ENCODE measurements at regions not wholly inside any gene's neighbourhood (a gene's known extent, or its start where the extent isn't known, plus 50 kb on each side); places are given as distances from the start of the nearest gene placed in this dataset.

DNA sequence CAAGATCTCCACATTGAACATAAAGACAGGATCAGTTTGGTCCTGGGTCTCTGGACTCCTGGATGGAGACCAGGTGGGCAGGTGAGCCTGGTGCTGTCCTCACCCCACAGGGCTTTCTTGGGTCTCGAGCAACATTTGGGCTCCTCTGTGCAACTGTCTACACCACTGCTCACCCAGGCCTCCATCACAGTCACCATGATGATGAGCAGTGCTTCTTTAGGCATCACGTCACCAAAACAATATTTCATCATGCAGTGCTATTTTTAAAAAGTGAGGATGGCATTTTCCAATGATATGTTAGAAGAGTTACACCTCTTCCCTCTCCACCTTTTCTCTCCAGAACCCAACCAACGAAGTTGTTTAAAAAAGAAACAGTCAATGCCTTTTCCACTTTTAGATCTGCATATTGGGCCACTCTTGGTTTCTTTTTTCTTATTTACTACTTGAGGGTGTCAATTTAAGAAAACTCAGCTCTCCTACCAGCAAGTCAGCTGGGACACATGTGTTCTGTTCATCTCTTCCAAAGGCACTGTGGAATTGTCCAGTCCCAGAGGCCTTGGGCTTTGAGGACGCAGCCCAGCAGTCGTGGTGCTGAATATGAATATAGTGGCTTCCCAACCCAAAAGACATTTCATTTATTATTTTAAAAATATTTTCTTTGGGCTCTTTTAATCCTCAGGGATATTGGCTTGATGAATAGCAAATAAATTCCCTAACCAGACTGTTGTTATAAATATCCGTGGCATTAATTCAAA is 405.7 kb downstream of the KCNRG start:
- no peak for DNase-seq

DNA sequence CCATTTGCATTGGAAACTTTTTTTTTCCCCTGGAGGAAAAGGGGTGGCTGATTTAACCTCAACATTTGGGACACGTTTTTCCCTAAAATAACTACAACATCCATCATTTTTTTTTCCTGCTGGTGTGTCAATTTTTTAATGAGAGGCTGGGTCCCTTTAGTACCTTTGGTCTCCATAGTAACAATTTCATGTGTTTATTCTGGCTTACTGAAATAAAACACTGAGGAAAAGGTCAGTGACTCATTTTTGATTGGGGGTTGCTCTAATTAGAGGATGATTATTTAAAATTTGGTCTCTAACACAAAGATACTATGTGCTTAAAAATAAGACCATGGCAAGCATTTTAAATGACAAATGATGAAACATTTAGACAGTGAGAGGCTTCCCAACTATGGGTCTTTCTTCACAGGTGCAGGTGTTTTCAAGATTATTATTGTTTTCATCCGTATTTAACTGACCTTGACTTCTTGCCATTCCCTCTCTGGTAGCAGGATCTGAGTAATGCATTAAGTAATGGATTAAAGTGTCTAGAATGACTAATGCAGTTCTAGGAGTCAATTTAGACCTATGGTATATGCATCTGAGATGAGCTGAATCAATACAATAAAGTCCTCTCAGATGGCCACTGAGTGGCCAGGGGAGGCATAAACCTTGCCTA is 406.4 kb downstream of the KCNRG start:
- Histone ChIP-seq H3K4me1 (peaks cover 14% of the 10 kb centered on the region), H3K27me3 (no peaks in the 10 kb centered on the region), H3K36me3 (replicated peaks in 1 of 2; ENCODE audit: insufficient read depth in 1 of 2, low read depth in 2 of 2) (no peaks in the 10 kb centered on the region), H3K4me3 (no peak overlapping the region), H3K9me3 (no peaks in the 10 kb centered on the region), H3K27ac (no peak overlapping the region)
- ATAC-seq: peak; percentile 40
- intact Hi-C loops (cut with DNase I): no loop called here
- WGBS, 2 donors: 10 to 15% methylated on average over 2 of the region's 2 CpGs
- no peak for TF ChIP-seq POLR2A (IDR thresholded peaks at IDR 0.05)
- TF ChIP-seq, protein P1, sequence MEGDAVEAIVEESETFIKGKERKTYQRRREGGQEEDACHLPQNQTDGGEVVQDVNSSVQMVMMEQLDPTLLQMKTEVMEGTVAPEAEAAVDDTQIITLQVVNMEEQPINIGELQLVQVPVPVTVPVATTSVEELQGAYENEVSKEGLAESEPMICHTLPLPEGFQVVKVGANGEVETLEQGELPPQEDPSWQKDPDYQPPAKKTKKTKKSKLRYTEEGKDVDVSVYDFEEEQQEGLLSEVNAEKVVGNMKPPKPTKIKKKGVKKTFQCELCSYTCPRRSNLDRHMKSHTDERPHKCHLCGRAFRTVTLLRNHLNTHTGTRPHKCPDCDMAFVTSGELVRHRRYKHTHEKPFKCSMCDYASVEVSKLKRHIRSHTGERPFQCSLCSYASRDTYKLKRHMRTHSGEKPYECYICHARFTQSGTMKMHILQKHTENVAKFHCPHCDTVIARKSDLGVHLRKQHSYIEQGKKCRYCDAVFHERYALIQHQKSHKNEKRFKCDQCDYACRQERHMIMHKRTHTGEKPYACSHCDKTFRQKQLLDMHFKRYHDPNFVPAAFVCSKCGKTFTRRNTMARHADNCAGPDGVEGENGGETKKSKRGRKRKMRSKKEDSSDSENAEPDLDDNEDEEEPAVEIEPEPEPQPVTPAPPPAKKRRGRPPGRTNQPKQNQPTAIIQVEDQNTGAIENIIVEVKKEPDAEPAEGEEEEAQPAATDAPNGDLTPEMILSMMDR (IDR thresholded peaks at IDR 0.05): no peak
- DNase-seq: no peak

More for the DNA sequence above, 405.7 kb downstream of the KCNRG start:
- TF ChIP-seq, protein P1 (IDR thresholded peaks at IDR 0.05): no peak
- no peak for TF ChIP-seq POLR2A (IDR thresholded peaks at IDR 0.05)
- H3K4me1 ChIP-seq: peaks cover 14% of the 10 kb centered on the region
- intact Hi-C loops (cut with DNase I): no loop called here
- 84 to 86% methylated on average over 6 of the region's 6 CpGs for WGBS, 2 donors
- H3K36me3 ChIP-seq (replicated peaks in 1 of 2; ENCODE audit: insufficient read depth in 1 of 2, low read depth in 2 of 2): no peaks in the 10 kb centered on the region
- no peak for ATAC-seq
- no peak overlapping the region for H3K27ac ChIP-seq
- no peak overlapping the region for H3K4me3 ChIP-seq
- H3K9me3 ChIP-seq: no peaks in the 10 kb centered on the region
- no peaks in the 10 kb centered on the region for H3K27me3 ChIP-seq

DNA sequence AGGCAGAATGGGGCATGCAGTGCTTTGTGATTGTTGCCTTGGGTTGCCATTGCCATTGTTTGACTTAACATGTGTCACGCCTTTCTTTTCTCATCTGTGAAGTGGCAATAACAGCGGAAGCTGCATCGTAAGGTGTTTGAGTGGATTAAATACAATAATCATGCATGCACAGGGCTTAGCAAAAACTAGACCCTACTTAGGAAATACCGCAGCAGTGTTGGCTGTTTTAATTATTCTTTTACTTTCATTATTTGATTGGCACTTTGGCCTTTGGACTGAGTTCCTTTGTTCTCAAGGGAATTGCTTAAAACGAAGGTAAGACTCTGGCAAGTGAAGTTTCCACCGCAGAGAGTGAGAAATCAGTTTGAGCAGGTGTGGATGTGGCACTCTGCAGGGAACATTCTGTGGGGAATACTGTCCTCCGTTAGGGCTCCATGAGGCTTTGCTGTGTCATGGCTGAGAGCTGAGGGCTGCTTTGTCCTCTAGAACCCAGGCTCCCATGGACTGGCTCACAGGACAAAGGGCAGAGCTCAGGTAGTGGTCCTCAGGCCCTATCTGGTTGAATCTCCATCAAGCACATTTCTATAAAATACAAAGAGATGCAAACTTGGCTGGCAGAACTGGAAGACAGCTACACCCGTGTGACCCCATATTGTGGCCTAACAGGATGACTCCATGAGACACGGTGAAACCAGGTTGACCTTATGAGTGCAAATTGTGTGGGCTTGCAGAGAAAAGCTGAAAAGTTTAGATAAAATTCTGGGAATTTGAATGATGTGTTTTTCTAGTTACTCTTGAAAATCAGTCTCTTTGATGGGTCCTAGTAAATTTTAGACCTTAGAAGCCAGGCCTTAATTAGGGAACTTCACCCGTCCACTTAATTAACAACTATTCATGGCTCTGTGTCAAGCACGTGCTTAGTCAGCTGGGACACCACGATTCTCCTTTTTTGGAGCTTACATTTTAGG is 407.2 kb downstream of the KCNRG start:
- no peak for TF ChIP-seq POLR2A (IDR thresholded peaks at IDR 0.05)
- TF ChIP-seq, protein P1 (IDR thresholded peaks at IDR 0.05): no peak
- no peak for ATAC-seq
- WGBS, 2 donors: 71 to 75% methylated on average over 12 of the region's 12 CpGs
- intact Hi-C loops (cut with DNase I): no loop called here
- H3K36me3 ChIP-seq (replicated peaks in 1 of 2; ENCODE audit: insufficient read depth in 1 of 2, low read depth in 2 of 2): no peaks in the 10 kb centered on the region
- DNase-seq: no peak
- H3K4me3 ChIP-seq: no peak overlapping the region
- H3K9me3 ChIP-seq: no peaks in the 10 kb centered on the region
- H3K27ac ChIP-seq: no peak overlapping the region
- H3K27me3 ChIP-seq: no peaks in the 10 kb centered on the region
- peaks cover 14% of the 10 kb centered on the region for H3K4me1 ChIP-seq

DNA sequence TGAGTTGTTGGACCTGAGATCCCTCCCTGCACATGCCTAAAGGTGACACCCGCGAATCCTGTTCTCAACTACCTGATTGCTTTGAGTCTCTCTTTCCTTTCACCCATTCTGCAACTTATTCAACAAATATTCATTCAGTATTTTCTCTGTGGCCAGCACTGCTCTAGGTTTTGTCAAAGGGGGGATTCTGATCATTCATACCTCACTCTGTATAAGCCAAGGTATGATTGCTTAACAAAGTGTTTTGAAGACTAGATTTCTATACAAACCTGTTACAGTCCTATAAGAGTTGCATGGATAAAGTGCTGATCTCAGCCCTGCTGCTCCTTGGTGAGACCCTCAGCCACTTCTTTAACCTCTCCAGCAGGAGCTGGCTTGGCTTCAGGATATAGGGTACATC is 409.7 kb downstream of the KCNRG start:
- Histone ChIP-seq H3K27ac (no peak overlapping the region), H3K4me1 (peaks cover 14% of the 10 kb centered on the region), H3K4me3 (no peak overlapping the region), H3K27me3 (no peaks in the 10 kb centered on the region), H3K36me3 (replicated peaks in 1 of 2; ENCODE audit: insufficient read depth in 1 of 2, low read depth in 2 of 2) (no peaks in the 10 kb centered on the region), H3K9me3 (no peaks in the 10 kb centered on the region)
- WGBS, 2 donors: 81 to 92% methylated on average over 2 of the region's 2 CpGs
- intact Hi-C loops (cut with DNase I): no loop called here
- ATAC-seq: no peak
- DNase-seq: no peak
- no peak for TF ChIP-seq POLR2A (IDR thresholded peaks at IDR 0.05)
- TF ChIP-seq, protein P1 (IDR thresholded peaks at IDR 0.05): no peak

Measured in body of pancreas (tissue), 4 donors.